ENCODE measurements at regions not wholly inside any gene's neighbourhood (a gene's known extent, or its start where the extent isn't known, plus 50 kb on each side); places are given as distances from the start of the nearest gene placed in this dataset.

GRCh38 chr12:63070709-63071108 lies 80.3 kb downstream of the AVPR1A start:
- TF ChIP-seq CREB1 (IDR thresholded peaks at IDR 0.05): no peak
- TF ChIP-seq CREB1 (CRISPR knock-in tag; IDR thresholded peaks at IDR 0.05): no peak
- TF ChIP-seq NFE2 (IDR thresholded peaks at IDR 0.05; ENCODE audit: low read depth): no peak
- no peak for TF ChIP-seq PHF8 (IDR thresholded peaks at IDR 0.05; ENCODE audit: borderline replicate concordance, low read length)
- TF ChIP-seq, protein P1, sequence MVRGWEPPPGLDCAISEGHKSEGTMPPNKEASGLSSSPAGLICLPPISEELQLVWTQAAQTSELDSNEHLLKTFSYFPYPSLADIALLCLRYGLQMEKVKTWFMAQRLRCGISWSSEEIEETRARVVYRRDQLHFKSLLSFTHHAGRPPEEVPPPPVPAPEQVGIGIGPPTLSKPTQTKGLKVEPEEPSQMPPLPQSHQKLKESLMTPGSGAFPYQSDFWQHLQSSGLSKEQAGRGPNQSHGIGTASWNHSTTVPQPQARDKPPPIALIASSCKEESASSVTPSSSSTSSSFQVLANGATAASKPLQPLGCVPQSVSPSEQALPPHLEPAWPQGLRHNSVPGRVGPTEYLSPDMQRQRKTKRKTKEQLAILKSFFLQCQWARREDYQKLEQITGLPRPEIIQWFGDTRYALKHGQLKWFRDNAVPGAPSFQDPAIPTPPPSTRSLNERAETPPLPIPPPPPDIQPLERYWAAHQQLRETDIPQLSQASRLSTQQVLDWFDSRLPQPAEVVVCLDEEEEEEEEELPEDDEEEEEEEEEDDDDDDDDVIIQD (CRISPR knock-in tag; IDR thresholded peaks at IDR 0.05): no peak
- TF ChIP-seq EZH2 (IDR thresholded peaks at IDR 0.05; ENCODE audit: borderline replicate concordance, low read depth, low read length): no peak
- TF ChIP-seq, protein P2, sequence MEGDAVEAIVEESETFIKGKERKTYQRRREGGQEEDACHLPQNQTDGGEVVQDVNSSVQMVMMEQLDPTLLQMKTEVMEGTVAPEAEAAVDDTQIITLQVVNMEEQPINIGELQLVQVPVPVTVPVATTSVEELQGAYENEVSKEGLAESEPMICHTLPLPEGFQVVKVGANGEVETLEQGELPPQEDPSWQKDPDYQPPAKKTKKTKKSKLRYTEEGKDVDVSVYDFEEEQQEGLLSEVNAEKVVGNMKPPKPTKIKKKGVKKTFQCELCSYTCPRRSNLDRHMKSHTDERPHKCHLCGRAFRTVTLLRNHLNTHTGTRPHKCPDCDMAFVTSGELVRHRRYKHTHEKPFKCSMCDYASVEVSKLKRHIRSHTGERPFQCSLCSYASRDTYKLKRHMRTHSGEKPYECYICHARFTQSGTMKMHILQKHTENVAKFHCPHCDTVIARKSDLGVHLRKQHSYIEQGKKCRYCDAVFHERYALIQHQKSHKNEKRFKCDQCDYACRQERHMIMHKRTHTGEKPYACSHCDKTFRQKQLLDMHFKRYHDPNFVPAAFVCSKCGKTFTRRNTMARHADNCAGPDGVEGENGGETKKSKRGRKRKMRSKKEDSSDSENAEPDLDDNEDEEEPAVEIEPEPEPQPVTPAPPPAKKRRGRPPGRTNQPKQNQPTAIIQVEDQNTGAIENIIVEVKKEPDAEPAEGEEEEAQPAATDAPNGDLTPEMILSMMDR (IDR thresholded peaks at IDR 0.05 in 2 of 3, conservative IDR thresholded peaks at IDR 0.05 in 1 of 3; ENCODE audit: insufficient read depth in 2 of 3, low read depth in 1 of 3, low read length in 3 of 3): no peak
- TF ChIP-seq SRSF7 (optimal IDR thresholded peaks at IDR 0.05; ENCODE audit: low read depth, low read length): no peak
- no peak for TF ChIP-seq HNRNPH1 (optimal IDR thresholded peaks at IDR 0.05; ENCODE audit: low read depth, low read length)
- no peak for TF ChIP-seq RBFOX2 (IDR thresholded peaks at IDR 0.05; ENCODE audit: low read depth, low read length)
- no peak for TF ChIP-seq ELF1 (tag; IDR thresholded peaks at IDR 0.05)
- no peak for TF ChIP-seq POLR2A (conservative IDR thresholded peaks at IDR 0.05)
- no peak for TF ChIP-seq CHD4 (IDR thresholded peaks at IDR 0.05; ENCODE audit: insufficient read depth, insufficient replicate concordance, low read depth, low read length, poor library complexity, severe bottlenecking)
- no peak for TF ChIP-seq MYNN (IDR thresholded peaks at IDR 0.05)
- no peak for TF ChIP-seq MYNN (CRISPR knock-in tag; IDR thresholded peaks at IDR 0.05)

Measured in K562 (cell line).